HG03521 (cell line): ENCODE measurements at regions not wholly inside any gene's neighbourhood (a gene's known extent, or its start where the extent isn't known, plus 50 kb on each side); places are given as distances from the start of the nearest gene placed in this dataset.
"Not testable (repeated sequence)": the region's sequence is repeated elsewhere in the genome, so short reads cannot be mapped to it uniquely, and the experiment has no call there.

ENCODE experiments used
- ATAC-seq: cut with Tn5 transposase; IDR thresholded peaks from one replicate; pipeline ENCODE4 v1.9.1; 2021; ENCODE audit warnings: mild to moderate bottlenecking, moderate library complexity; ENCODE audit not compliant: unreplicated experiment

DNA sequence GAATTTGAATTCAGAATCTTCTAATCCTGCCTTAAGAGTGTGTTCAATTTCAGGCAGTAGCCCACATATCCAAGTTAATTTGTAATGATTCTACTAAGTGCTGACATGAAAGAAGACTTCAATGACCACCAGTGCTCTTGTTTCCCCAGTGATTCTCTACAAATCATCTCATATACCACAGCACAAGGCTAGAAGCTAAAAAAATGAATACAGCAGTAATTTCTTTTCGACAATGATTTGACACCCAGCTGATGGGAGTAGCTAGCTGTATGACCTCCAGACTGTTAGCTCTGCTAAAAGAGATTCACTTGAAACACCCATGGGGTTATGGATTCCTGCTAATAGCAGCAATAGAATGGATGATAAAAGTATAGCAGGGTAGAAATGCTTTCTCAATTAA lies 217.0 kb upstream of the TMEFF2 start:
- no peak for ATAC-seq

DNA sequence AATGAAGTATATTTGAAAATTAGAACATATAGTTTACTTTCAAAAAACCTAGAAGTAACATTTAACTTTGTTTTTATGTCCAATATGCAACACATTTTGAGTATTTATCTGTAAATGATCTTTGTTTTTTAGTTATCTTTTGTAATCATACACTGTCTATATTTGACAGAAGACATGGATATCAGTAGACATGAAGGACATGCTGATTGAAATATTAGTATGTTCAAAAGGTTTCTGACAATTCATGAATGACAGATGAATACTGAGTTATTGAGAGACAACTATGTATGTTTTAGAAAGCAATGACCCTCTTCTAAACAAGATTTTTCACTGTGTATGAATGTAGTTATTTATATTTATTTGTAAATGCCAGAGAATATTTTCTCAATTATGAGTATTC lies 215.6 kb upstream of the TMEFF2 start:
- no peak for ATAC-seq

- no peak for ATAC-seq
Measured at GRCh38 chr2:192407692-192408091, 213.0 kb upstream of the TMEFF2 start.

DNA sequence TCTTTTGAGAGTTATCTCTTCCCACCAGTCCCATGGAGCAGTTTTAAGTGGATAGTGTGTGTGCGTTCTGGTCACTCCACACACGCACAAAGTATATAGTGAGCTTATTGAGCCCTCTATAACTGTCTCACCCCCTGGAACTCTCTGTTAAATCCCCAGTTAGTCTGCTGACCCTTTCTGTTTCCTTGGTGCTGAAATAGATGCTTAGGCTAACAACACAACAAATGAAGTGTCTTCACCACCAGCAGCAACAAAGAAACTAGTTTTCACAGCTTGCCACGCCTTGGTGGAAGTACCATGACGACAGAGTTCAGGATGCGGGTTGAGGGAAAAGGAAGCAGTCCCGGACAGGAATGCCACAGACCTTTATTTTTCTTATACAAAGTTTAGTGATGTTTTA lies 203.5 kb upstream of the TMEFF2 start:
- ATAC-seq, result no peak

- ATAC-seq, result no peak
Measured at GRCh38 chr2:192394605-192395004, 199.9 kb upstream of the TMEFF2 start.

GRCh38 chr2:192391041-192391440 lies 196.3 kb upstream of the TMEFF2 start:
- no peak for ATAC-seq

- no peak for ATAC-seq
Measured at GRCh38 chr2:192390401-192390800, 195.7 kb upstream of the TMEFF2 start.

- ATAC-seq, result not testable (repeated sequence)
Measured at GRCh38 chr2:192384191-192384590, 189.5 kb upstream of the TMEFF2 start.

- ATAC-seq, result no peak
Measured at GRCh38 chr2:192381082-192381481, 186.3 kb upstream of the TMEFF2 start.

- ATAC-seq, result no peak
Measured at GRCh38 chr2:192379736-192380135, 185.0 kb upstream of the TMEFF2 start.

- no peak for ATAC-seq
Measured at GRCh38 chr2:192377173-192377572, 182.4 kb upstream of the TMEFF2 start.

- ATAC-seq, result no peak
Measured at GRCh38 chr2:192373754-192374153, 179.0 kb upstream of the TMEFF2 start.

GRCh38 chr2:192373221-192373620 lies 178.5 kb upstream of the TMEFF2 start:
- ATAC-seq, result no peak

- no peak for ATAC-seq
Measured at GRCh38 chr2:192369969-192370368, 175.2 kb upstream of the TMEFF2 start.

DNA sequence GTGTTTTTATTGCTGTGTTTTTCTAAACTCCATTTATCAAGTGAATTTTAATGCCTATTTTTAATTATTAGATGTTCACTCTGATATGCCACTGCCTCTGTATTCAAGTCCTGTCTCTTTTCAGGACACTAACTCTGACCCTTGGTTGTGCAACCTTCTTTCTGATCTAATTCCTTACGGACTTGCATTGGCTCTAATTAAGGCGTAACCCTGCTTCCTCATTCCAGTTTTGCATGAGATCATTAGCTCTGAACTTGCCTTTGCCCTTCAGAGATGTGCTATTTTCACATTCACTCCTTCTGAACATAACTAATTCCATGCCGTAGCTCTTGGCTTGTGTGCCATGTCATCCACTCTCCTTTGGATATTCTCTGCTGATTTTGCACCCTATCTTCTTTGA lies 162.5 kb upstream of the TMEFF2 start:
- ATAC-seq, result no peak

DNA sequence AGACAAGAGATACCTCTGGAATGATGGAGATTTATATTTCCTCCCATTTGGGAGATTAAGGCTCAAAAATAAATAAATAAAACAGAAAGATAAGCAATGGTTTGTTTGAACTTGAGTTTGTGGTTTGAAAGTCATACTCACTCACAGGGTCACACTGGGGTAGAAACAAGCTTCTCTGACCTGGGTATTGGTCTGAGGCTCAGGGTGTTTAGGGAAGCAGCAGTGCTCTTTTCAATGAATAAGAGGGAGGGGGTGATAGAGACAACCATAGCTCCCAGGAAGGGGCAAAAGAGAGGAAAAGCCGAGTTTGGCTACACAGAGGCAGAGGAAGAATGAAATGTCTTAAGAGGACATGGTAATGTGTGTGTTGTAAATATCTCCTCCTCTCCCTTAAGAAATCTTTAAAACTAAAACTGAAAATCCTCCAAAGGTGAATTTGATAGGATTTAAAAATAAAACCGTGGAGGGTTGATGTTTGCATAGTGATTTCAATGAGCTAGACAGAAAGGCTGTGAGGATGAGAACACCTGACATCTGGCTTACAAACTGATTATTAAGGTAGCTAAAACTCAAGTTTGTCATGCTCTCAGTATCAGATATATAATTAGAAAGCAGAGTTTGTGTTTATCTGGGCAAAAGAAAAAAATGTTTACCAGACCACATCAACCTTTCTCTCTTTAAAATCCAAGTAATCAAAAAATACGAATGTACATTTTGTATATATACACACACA lies 159.9 kb upstream of the TMEFF2 start:
- no peak for ATAC-seq

GRCh38 chr2:192347542-192347941 lies 152.8 kb upstream of the TMEFF2 start:
- ATAC-seq, result no peak

- ATAC-seq, result no peak
Measured at GRCh38 chr2:192345287-192345686, 150.6 kb upstream of the TMEFF2 start.

DNA sequence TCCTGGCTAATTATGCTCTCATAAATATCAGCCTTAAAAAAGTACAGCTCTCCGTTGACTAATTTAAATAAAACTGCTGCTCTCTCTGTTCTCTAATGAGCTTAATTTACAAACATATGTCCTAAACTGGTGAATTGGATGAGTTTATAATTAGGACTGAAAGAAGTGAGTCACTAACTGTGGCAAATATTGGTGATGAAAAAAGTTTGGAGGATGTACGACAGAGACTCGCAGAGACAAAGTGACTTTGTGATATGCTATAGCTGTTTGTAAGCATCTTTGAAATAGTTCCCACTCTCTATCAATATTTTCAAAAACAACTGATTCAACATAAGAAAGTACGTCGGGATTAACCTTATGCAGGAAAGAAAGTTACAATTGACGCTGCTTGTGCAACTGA lies 138.9 kb upstream of the TMEFF2 start:
- ATAC-seq, result no peak

GRCh38 chr2:192328297-192328696 lies 133.6 kb upstream of the TMEFF2 start:
- no peak for ATAC-seq

DNA sequence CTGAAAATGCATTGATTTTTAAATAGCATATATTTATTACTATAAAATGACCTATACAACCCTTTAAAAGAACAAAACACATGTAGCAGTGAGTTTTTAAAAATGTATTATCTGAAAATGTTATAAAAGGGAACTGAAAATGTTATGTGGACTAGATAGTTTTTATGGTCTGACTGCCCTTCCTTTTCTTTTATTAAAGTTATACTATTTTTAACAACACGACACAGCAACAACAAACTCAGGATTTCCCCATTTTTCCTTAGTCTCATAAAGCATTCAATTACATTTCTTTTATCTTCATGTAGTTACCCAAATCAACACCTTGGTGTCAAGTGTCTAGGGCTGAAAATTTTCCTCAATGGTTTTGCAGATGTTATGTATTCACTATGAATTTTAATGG lies 132.8 kb upstream of the TMEFF2 start:
- ATAC-seq, result no peak

GRCh38 chr2:192315543-192315942 lies 120.8 kb upstream of the TMEFF2 start:
- no peak for ATAC-seq

DNA sequence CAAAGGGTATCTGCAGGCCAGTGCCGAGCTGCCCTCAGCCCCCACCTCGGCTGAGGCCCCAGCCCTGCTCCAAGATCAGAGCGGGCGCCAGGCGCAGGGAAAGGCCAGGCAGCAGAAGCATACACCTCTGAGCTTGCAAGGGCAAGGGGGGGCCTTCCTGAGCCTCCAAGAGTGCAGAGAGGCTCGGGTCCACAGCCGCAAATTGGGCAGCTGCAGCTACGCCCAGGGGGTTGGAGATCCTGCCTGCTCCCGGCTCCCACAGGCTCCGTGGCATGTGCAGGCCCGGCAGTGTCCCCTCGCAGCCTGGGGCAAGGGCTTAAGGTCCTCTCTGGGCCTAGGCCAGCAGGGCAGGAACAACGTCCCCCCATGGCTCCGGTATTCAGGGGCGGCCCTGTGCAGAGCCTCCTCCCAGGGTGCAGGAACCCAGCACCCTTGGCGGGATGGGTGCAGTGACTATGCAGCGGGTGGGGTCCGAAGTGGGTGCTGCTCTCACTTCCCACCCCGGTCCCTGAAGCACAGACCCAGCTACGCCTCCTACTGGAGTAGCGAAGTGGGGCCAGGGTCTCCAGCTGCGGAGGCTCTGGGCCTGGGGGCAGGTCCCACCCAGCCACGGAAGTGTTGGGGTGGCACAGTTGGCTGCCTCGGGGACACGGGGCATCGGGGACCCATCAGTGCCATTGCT lies 120.2 kb upstream of the TMEFF2 start:
- ATAC-seq, result no peak
